Right lobe of liver (tissue), 4 donors: ENCODE measurements at regions not wholly inside any gene's neighbourhood (a gene's known extent, or its start where the extent isn't known, plus 50 kb on each side); places are given as distances from the start of the nearest gene placed in this dataset.

Experiments
- POLR2A ChIP-seq: fragments of 450-650 bp; IDR thresholded peaks from one replicate; pipeline ENCODE4 v1.6.1; 2017; ENCODE audit warnings: antibody characterized with exemption, mild to moderate bottlenecking
- TF ChIP-seq, protein P1 (sequence below), 4 donors: fragments of 200-600 bp in 3 of 4; fragments of 450-650 bp in 1 of 4; IDR thresholded peaks; one replicate each; pipeline versions ENCODE4 v1.5.1 to v1.8.0; 2016 to 2022; ENCODE audit warnings: antibody characterized with exemption in 4 of 4, mild to moderate bottlenecking in 2 of 4
- donor health status: DM: no; HTN: no; CAD: no.
- donor health status: DM: no; HTN: no; CAD: no.
- donor health status: DM: no; HTN: yes; CAD: no.

DNA sequence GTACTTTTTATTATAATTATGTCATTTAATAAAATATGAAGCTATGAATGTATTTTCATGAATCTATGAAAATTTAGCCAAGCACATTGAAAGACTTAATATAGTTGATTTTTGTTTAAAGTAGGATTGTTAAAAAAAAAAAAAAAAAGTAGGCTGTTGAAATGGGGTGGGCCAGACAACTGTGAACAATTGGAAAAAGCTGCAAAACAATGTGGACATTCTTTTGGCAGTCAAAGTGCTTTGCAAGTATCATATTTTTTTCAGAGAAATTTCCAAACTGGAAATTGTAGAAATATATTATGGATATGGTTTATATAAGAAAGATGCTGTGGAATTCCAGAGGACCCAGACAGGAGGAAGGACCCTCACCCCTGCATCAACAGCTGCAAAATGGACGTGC, 82.1 kb downstream of the ETAA1 start:
- TF ChIP-seq, protein P1, sequence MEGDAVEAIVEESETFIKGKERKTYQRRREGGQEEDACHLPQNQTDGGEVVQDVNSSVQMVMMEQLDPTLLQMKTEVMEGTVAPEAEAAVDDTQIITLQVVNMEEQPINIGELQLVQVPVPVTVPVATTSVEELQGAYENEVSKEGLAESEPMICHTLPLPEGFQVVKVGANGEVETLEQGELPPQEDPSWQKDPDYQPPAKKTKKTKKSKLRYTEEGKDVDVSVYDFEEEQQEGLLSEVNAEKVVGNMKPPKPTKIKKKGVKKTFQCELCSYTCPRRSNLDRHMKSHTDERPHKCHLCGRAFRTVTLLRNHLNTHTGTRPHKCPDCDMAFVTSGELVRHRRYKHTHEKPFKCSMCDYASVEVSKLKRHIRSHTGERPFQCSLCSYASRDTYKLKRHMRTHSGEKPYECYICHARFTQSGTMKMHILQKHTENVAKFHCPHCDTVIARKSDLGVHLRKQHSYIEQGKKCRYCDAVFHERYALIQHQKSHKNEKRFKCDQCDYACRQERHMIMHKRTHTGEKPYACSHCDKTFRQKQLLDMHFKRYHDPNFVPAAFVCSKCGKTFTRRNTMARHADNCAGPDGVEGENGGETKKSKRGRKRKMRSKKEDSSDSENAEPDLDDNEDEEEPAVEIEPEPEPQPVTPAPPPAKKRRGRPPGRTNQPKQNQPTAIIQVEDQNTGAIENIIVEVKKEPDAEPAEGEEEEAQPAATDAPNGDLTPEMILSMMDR (IDR thresholded peaks at IDR 0.05): no peak
- no peak for TF ChIP-seq POLR2A
